T47D (cell line): ENCODE measurements at regions not wholly inside any gene's neighbourhood (a gene's known extent, or its start where the extent isn't known, plus 50 kb on each side); places are given as distances from the start of the nearest gene placed in this dataset.

Source experiments
- DNase-seq, 2 experiments: peaks; one replicate each; pipeline versions ENCODE4 v3.0.0 to v3.0.0-alpha.2; 2011 to 2012; ENCODE audit warnings: low read depth in 1 of 2, low spot score in 1 of 2
- JUND ChIP-seq: IDR thresholded peaks from 2 replicates; pipeline ENCODE4 v1.6.1; 2012; ENCODE audit warnings: low read depth
- in situ Hi-C: cut with HindIII; loops from 2 replicates; pipeline ENCODE4 v1.10.0; 2016; ENCODE audit warnings: low sequenced_read_pairs, low pct_unique_long_range_greater_than_20kb

GRCh38 chr15:31259562-31260252 is 66.9 kb upstream of the KLF13 start:
- DNase-seq, result no peak
- no peak for TF ChIP-seq JUND
- in situ Hi-C loops, result no loop called here

DNA sequence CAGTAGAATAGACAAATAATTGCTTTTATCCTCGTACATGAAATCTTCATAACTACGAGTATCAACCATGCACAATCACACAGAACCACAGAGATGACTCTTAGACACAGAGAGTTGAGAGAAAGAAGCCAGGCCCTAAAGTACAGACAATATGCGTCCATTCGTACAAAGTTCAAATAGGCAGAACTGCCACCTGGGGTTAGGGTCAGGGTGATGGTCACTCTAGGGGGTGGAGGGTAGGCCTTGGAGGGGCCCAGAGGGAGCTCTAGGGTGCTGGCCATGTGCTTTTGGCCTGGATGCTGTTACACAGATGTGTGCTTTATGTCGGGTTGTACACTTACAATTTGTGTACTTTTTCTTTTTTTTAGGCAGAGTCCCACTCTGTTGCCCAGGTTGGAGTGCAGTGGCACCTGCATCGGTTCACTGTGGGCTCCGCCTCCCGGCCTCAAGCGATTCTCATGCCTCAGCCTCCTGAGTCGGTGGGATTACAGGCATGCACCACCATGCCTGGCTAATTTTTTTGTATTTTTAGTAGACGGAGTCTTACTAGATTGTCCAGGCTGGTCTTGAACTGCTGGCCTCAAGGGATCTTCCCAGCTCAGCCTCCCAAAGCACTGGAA is 65.9 kb upstream of the KLF13 start:
- in situ Hi-C loops, result no loop called here
- no peak for DNase-seq
- TF ChIP-seq JUND, result no peak

- no peak for DNase-seq
- no peak for TF ChIP-seq JUND
Observed at GRCh38 chr15:31261266-31262142, 65.1 kb upstream of the KLF13 start.

GRCh38 chr15:31262143-31262530 is 64.5 kb upstream of the KLF13 start:
- no peak for DNase-seq
- no peak for TF ChIP-seq JUND
- in situ Hi-C loops, result no loop called here

More at GRCh38 chr15:31261266-31262142, 65.1 kb upstream of the KLF13 start:
- in situ Hi-C loops, result no loop called here

DNA sequence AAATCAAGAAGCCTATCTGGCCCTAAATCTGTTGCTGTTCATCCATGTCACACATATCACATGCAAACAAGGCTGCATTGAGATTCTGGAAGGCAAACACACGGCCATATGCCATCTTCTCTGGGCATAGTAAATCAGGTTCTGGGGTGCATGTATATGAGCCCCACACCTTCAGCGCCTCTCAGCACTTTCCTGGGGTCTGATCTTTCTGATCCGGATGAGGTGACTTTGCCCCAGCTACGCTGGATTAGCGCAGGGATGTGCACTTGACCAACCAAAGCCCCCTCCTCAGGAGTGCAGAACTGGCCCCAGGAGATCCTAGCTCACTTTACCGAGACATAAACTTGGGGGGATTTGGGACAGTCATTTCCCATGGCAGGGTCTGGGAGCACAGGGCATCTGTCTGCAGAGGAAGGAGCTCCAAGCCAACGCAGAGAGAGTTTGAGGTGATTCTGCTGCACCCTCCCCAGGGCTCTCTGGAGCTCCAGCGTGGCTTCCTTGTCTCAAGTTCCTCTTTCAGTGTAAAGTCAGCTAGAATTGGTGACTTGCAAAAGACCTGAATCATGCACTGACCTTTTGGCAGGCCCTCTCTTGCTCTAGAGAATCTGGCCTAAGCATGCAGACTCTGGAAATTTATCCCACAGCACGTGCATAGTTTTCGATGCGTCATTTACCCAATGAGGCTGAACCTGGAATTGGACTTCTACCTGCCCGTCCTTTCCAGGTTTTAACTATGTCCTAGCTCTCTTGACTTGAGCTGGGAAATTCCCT is 63.5 kb upstream of the KLF13 start:
- in situ Hi-C loops, result no loop called here
- DNase-seq, result no peak
- TF ChIP-seq JUND, result no peak

DNA sequence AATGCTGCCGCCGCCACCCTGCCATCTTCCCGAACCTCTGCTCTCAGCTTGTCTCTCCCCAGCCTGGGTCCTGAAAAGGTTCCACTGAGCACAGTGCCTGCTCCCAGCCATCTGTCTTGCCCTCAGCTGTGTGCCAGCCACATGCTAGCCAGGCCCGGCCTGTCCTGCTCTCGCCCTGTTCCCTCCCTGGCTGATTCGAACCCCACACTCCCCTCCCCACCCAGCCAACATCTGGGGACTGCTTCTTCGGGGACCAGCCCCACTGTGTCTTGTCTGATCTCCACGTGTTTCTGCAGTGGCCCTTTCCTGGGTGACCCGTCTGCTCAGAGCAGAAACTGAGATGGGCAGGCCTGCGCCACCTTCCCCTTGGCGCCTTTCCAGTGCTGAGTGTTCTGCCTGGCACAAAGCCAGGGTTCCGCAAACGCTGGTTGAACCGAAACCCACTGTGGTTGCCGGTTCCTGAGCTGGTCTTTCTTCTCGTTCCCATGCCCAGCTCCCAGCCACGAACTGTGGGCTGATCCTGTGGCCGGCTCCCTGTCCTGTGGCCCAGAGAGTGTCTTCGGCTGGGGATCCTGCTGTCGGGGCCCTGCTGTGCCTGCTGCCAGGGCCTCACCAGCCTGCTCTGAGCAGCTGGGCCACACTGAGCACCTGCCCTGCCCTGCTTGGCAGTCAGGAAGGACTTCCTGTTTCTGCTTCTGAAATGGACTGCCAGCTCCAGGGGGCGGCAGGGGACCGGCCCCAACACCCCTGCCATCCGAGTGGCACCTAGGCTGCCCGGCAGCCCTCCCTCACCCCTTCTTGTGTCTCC is 62.7 kb upstream of the KLF13 start:
- DNase-seq, result no peak
- in situ Hi-C loops, result no loop called here
- TF ChIP-seq JUND, result no peak

- no peak for TF ChIP-seq JUND
- no peak for DNase-seq
- in situ Hi-C loops, result no loop called here
Observed at GRCh38 chr15:31264559-31265089, 62.0 kb upstream of the KLF13 start.

DNA sequence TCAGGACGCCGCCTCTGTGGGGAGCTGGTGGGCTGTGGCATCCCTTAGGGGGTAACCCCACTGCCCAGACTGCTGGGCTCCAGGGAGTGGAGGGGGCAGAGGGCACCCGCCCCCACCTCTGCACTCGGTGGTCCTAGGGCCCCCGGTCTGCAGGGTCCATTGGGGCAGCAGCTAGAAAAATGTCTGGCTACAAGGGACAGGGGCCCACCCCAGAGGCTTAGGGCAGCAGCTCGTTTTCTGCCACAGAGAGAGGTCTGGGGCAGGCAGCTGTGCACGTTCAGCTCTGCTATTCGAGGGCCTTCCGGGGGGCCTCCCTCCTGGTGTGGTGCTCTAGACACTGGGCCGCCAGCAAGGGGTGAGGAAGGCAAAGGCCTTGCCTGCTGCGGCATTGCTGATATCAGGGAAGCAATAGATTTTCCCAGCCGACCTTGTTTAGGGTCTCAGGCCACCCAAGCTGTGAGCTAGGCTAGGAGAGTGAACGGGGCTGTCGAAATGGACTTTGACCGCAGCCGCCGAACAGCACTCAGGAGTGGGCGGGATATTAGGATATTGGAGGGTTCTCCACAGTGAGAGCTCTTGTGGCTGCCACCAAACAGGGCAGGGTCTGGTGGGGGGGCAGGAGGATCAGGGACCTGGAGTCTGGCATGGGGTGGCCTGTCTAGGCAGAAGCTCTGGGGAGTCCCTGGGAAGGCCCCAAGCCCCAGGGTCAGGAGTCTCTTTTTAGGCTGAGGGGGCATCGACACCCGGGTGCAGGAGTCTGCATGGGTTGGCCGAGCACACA is 61.4 kb upstream of the KLF13 start:
- no peak for DNase-seq
- in situ Hi-C loops, result no loop called here
- TF ChIP-seq JUND, result no peak

GRCh38 chr15:31265871-31266711 is 60.5 kb upstream of the KLF13 start:
- no peak for TF ChIP-seq JUND
- no peak for DNase-seq
- in situ Hi-C loops, result no loop called here

- in situ Hi-C loops, result no loop called here
- TF ChIP-seq JUND, result no peak
- no peak for DNase-seq
Observed at GRCh38 chr15:31266712-31267111, 59.9 kb upstream of the KLF13 start.
